SKM-1 (cell line): ENCODE measurements at regions not wholly inside any gene's neighbourhood (a gene's known extent, or its start where the extent isn't known, plus 50 kb on each side); places are given as distances from the start of the nearest gene placed in this dataset.

Experiments
- DNase-seq: peaks from one replicate; lab custom pipeline; 2025; ENCODE audit not compliant: unreplicated experiment; lab: John Stamatoyannopoulos, UW

DNA sequence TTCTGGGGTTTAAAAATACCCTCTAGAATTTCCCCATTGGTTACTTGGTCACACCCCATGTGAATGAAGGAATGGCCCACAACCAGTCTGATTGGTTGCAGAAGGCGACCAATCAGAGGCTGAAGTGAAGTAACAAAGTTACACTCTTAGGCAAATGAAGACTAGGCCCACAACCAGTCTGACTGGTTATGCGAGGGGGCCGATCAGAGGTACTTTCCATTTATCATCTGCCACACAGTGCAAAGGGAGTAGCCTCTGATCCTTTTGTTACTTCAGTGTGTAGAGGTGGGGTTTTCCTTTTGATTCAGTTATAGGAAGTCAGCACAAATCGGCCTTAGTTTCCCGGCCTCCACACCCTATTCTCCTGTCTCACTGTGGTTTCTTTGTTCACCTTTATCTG is 61.2 kb upstream of the SGK1 start:
- DNase-seq: no peak

GRCh38 chr6:134378426-134378825 is 60.5 kb upstream of the SGK1 start:
- DNase-seq: no peak

DNA sequence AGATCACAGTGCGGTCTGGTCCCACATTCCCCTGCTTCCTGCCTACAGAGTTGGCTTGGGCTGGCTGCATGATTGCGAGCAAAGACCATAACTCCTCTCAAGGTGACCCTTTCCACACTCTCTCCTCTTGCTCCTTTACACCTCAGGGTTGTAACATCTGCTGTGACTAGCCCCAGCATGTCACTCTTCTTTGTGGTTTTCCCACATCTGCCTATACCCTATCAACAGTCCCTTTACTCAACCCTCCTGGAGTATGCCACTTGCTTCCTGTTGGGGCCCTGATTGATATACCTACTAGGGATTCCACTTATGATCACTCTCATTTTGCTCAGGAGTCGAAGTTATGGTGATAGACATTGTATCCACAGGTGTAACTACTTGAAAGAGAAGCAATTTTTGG is 58.9 kb upstream of the SGK1 start:
- DNase-seq: no peak

DNA sequence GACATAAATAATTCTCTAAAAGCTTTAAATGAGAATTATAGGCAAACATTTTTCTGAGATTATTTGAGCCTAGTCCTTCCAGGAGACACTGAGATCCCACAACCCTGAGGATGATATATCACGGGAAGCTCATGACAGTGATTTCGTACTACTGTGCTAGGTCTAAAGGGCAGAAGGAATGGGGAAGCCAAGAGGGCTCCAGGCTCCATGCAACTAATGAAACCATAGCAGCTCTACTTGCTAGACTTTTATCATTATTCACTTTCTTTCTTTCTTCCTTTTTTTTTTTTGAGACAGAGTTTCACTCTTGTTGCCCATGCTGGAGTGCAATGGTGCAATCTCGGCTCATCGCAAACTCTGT is 57.3 kb upstream of the SGK1 start:
- DNase-seq: no peak

DNA sequence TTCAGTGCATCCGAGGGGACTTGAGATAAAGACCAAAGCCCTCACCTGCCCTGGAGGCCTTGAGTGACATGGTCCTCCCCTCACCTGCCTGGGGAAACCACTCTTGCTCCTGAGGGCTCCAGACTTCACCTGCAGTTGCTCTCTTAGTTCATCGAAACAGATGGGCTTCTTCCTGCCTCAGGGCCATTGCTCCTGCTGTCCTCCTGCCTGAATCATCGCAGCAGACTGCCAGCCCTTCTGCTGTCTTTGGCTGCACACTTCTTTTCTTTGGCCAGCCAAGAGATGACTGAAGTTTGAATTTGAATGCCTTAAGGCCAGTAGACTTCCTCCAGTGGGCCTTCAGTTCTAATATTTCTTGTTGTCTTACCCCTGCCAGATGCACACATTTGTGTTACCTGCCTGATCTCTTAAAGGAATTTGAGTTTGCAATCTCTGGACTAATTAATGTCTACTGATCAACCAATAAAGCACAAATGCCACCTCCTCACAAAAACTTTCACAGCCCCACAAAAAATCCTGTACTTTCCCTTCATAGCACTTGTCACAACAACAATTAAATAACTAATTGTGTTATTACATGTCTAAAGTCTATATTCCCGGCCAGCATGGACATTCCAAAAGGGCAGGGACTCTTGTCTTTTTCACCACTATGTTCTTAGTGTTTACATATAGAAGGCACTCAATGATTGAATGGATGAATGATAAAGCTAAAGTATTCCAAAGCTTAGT is 56.7 kb upstream of the SGK1 start:
- no peak for DNase-seq

DNA sequence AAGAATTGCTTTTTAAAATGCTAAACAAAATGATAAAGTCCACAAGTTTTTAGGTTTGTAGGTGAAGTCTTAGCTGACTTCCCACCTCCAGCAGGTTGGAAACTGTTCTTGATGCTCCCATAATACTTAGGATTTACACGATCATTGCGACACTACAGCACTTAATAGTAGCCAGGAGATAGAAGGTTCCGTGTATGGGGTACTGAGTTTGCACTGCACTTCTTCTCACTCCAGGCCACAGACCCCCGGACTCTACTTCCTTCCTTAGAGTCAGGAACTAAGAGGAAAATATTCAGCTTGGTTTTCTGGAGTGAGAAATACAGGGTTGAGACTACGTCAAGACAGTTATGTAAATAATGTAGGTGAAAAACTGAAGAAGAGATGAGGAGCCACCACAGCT is 56.1 kb upstream of the SGK1 start:
- DNase-seq: no peak

- peak; percentile 97 for DNase-seq
Observed at GRCh38 chr6:134373282-134373922, 55.5 kb upstream of the SGK1 start.

GRCh38 chr6:134372603-134373281 is 54.8 kb upstream of the SGK1 start:
- DNase-seq: peak; percentile 72

DNA sequence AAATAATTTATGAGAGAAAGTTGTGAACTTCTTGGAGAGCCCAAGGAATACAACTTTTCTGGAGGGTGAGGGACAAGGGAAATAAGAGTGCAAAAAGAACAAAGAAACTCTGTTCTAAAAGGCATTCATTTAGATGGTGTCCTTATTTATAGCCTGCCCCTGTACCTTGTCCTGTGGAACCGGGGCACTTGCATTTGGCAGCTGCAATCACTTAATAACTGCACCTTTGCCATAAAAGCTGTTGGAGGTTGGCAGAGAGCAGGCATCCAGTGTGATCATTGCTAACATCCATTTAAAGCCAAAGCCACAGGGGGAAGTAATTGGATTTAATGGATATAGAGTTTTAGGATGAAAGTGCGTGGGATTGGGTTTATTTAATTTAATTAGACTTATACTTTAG is 50.8 kb upstream of the SGK1 start:
- DNase-seq: no peak
